WTC11 (cell line): ENCODE measurements at regions not wholly inside any gene's neighbourhood (a gene's known extent, or its start where the extent isn't known, plus 50 kb on each side); places are given as distances from the start of the nearest gene placed in this dataset.

Experiments
- ATAC-seq: fragments of 200-7000 bp; cut with Tn5 transposase; 2 replicates; pipeline ENCODE4 v1.10.0; 2021; ENCODE audit warnings: mild to moderate bottlenecking, moderate library complexity
- CTCF ChIA-PET: fragments of 300-600 bp; sonication (Branson Sonifier 250); formaldehyde crosslinking; loops from one replicate; lab custom pipeline; 2021; ENCODE audit warnings: antibody characterized with exemption; lab: Charles Lee
- POLR2A ChIA-PET: fragments of 350-600 bp; sonication (Branson Sonifier 250); formaldehyde crosslinking; loops from one replicate; lab custom pipeline; 2021; ENCODE audit warnings: antibody characterized with exemption; lab: Charles Lee
- DNase-seq: peaks from one replicate; pipeline ENCODE4 v3.0.0; 2021; ENCODE audit warnings: low spot score
- H3K27ac Mint-ChIP-seq: 2 replicates; pipeline ENCODE4 v1.8.0; 2021; ENCODE audit warnings: mixed read lengths
- H3K27me3 Mint-ChIP-seq: 2 replicates; pipeline ENCODE4 v1.8.0; 2021; ENCODE audit warnings: low read depth, mild to moderate bottlenecking, moderate library complexity, mixed read lengths
- H3K36me3 Mint-ChIP-seq: 2 replicates; pipeline ENCODE4 v1.8.0; 2021; ENCODE audit warnings: mixed read lengths
- H3K4me1 Mint-ChIP-seq: 2 replicates; pipeline ENCODE4 v1.8.0; 2022; ENCODE audit warnings: mixed read lengths
- H3K4me3 Mint-ChIP-seq: 2 replicates; pipeline ENCODE4 v1.8.0; 2021; ENCODE audit warnings: mild to moderate bottlenecking, moderate library complexity, mixed read lengths
- H3K9me3 Mint-ChIP-seq: 2 replicates; pipeline ENCODE4 v1.8.0; 2021; ENCODE audit warnings: mixed read lengths
- AR ChIP-seq: fragments of 250-450 bp; sonication (Bioruptor Pico); IDR thresholded peaks from 2 replicates; pipeline ENCODE4 v1.9.0; 2021; ENCODE audit warnings: mild to moderate bottlenecking
- ATF1 ChIP-seq: sonication (generic); formaldehyde crosslinking; IDR thresholded peaks from 2 replicates; pipeline ENCODE4 v1.8.1; 2023; ENCODE audit warnings: mild to moderate bottlenecking, moderate library complexity, missing genetic modification reagents
- CREM ChIP-seq: sonication (generic); formaldehyde crosslinking; IDR thresholded peaks from 2 replicates; pipeline ENCODE4 v1.8.1; 2022; ENCODE audit warnings: mild to moderate bottlenecking, missing genetic modification reagents, moderate library complexity
- ELF4 ChIP-seq: sonication (generic); formaldehyde crosslinking; IDR thresholded peaks from 2 replicates; pipeline ENCODE4 v1.8.1; 2022; ENCODE audit warnings: low read depth, mild to moderate bottlenecking, moderate library complexity, missing genetic modification reagents
- FOXJ3 ChIP-seq: sonication (generic); formaldehyde crosslinking; IDR thresholded peaks from 2 replicates; pipeline ENCODE4 v1.9.0; 2021; ENCODE audit warnings: missing genetic modification reagents, mild to moderate bottlenecking, borderline replicate concordance
- FOXP1 ChIP-seq: sonication (generic); formaldehyde crosslinking; IDR thresholded peaks from 2 replicates; pipeline ENCODE4 v1.8.0; 2022; ENCODE audit warnings: missing genetic modification reagents, mild to moderate bottlenecking, moderate library complexity, borderline replicate concordance
- MAX ChIP-seq: sonication (generic); formaldehyde crosslinking; IDR thresholded peaks from 2 replicates; pipeline ENCODE4 v1.8.0; 2022; ENCODE audit warnings: mild to moderate bottlenecking, missing genetic modification reagents
- MXD4 ChIP-seq: fragments of 250-450 bp; sonication (Bioruptor Pico); IDR thresholded peaks from 2 replicates; pipeline ENCODE4 v1.8.0; 2021; ENCODE audit warnings: mild to moderate bottlenecking, moderate library complexity, borderline replicate concordance
- NFE2L1 ChIP-seq: sonication (generic); formaldehyde crosslinking; IDR thresholded peaks from 2 replicates; pipeline ENCODE4 v1.8.1; 2023; ENCODE audit warnings: missing genetic modification reagents
- PRRX2 ChIP-seq: fragments of 250-450 bp; sonication (Bioruptor Pico); IDR thresholded peaks from 2 replicates; pipeline ENCODE4 v1.8.0; 2021; ENCODE audit warnings: mild to moderate bottlenecking
- RELA ChIP-seq: sonication (generic); formaldehyde crosslinking; IDR thresholded peaks from 2 replicates; pipeline ENCODE4 v1.8.1; 2022; ENCODE audit warnings: missing genetic modification reagents, mild to moderate bottlenecking, borderline replicate concordance
- RORB ChIP-seq: fragments of 250-450 bp; sonication (Bioruptor Pico); IDR thresholded peaks from 2 replicates; pipeline ENCODE4 v1.9.0; 2021; ENCODE audit warnings: mild to moderate bottlenecking
- TCF7 ChIP-seq: sonication (generic); formaldehyde crosslinking; IDR thresholded peaks from 2 replicates; pipeline ENCODE4 v1.8.0; 2022; ENCODE audit warnings: mild to moderate bottlenecking, low read depth, missing genetic modification reagents, moderate library complexity
- ZNF138 ChIP-seq: sonication (generic); formaldehyde crosslinking; conservative IDR thresholded peaks from 2 replicates; pipeline ENCODE4 v1.8.1; 2022; ENCODE audit warnings: mild to moderate bottlenecking, moderate library complexity, missing genetic modification reagents
- ZNF219 ChIP-seq: sonication (generic); formaldehyde crosslinking; IDR thresholded peaks from 2 replicates; pipeline ENCODE4 v1.8.0; 2023; ENCODE audit warnings: missing genetic modification reagents, mild to moderate bottlenecking, borderline replicate concordance
- ZNF232 ChIP-seq: sonication (generic); formaldehyde crosslinking; IDR thresholded peaks from 2 replicates; pipeline ENCODE4 v1.8.0; 2022; ENCODE audit warnings: mild to moderate bottlenecking, missing genetic modification reagents
- ZNF396 ChIP-seq: fragments of 250-450 bp; sonication (Bioruptor Pico); IDR thresholded peaks from 2 replicates; pipeline ENCODE4 v1.8.0; 2021; ENCODE audit warnings: mild to moderate bottlenecking, moderate library complexity, borderline replicate concordance
- ZNF416 ChIP-seq: fragments of 250-450 bp; sonication (Bioruptor Pico); IDR thresholded peaks from 2 replicates; pipeline ENCODE4 v1.9.0; 2021; ENCODE audit warnings: mild to moderate bottlenecking, inconsistent platforms
- ZNF423 ChIP-seq: fragments of 250-450 bp; sonication (Bioruptor Pico); IDR thresholded peaks from 2 replicates; pipeline ENCODE4 v2.1.2; 2022; ENCODE audit warnings: mild to moderate bottlenecking, moderate library complexity
- ZNF512 ChIP-seq: sonication (generic); formaldehyde crosslinking; IDR thresholded peaks from 2 replicates; pipeline ENCODE4 v1.8.1; 2022; ENCODE audit warnings: missing genetic modification reagents, borderline replicate concordance
- ZNF671 ChIP-seq: fragments of 250-450 bp; sonication (Bioruptor Pico); IDR thresholded peaks from 2 replicates; pipeline ENCODE4 v1.8.0; 2021; ENCODE audit warnings: mild to moderate bottlenecking
- TF ChIP-seq, protein P1 (sequence below): sonication (generic); formaldehyde crosslinking; IDR thresholded peaks from 2 replicates; pipeline ENCODE4 v1.8.0; 2022; ENCODE audit warnings: mild to moderate bottlenecking, missing genetic modification reagents
- TF ChIP-seq, protein P2 (sequence below): sonication (generic); formaldehyde crosslinking; IDR thresholded peaks from 2 replicates; pipeline ENCODE4 v1.8.1; 2022; ENCODE audit warnings: low read depth, mild to moderate bottlenecking, moderate library complexity, missing genetic modification reagents, borderline replicate concordance

GRCh38 chr12:28865776-28866175 is 283.3 kb upstream of the FAR2 start (continued):
- TF ChIP-seq AR: no peak
- no peak for TF ChIP-seq ELF4 (CRISPR knock-in tag)

- POLR2A ChIA-PET: no interaction called here
- TF ChIP-seq TCF7 (CRISPR knock-in tag) (no peak), NFE2L1 (no peak), FOXP1 (CRISPR knock-in tag) (no peak), ZNF671 (CRISPR knock-in tag) (no peak), ZNF138 (CRISPR knock-in tag) (no peak), ZNF423 (CRISPR knock-in tag) (no peak), RORB (no peak)
- TF ChIP-seq, all 79 proteins: peak for 0
- DNase-seq (no peak), ATAC-seq (no peak)
- H3K27me3 Mint-ChIP-seq: peaks cover 20% of the 10 kb centered on the region
- CTCF ChIA-PET: no interaction called here
- no peak overlapping the region for H3K27ac Mint-ChIP-seq
- no peaks in the 10 kb centered on the region for H3K9me3 Mint-ChIP-seq
- H3K4me3 Mint-ChIP-seq: no peak overlapping the region
- H3K4me1 Mint-ChIP-seq: peaks cover 35% of the 10 kb centered on the region
- no peaks in the 10 kb centered on the region for H3K36me3 Mint-ChIP-seq
Observed at GRCh38 chr12:28866296-28866695, 282.8 kb upstream of the FAR2 start.

- Mint-ChIP-seq H3K36me3 (no peaks in the 10 kb centered on the region), H3K4me1 (peaks cover 35% of the 10 kb centered on the region), H3K9me3 (no peaks in the 10 kb centered on the region), H3K27me3 (peaks cover 20% of the 10 kb centered on the region), H3K4me3 (no peak overlapping the region), H3K27ac (no peak overlapping the region)
- ChIA-PET POLR2A (no interaction called here), CTCF (interaction anchor here (0.7 kb wide), 1 partner anchor 711 kb away, joined by 3 read pairs; no protein-coding TSS in a partner anchor)
- DNase-seq (no peak), ATAC-seq (no peak)
- TF ChIP-seq PRRX2 (CRISPR knock-in tag) (no peak), ZNF232 (CRISPR knock-in tag) (no peak), ZNF423 (CRISPR knock-in tag) (no peak), ZNF512 (CRISPR knock-in tag) (no peak), ZNF138 (CRISPR knock-in tag) (no peak), FOXJ3 (CRISPR knock-in tag) (no peak), RELA (CRISPR knock-in tag) (no peak), CREM (CRISPR knock-in tag) (no peak)
Observed at GRCh38 chr12:28866715-28867503, 282.2 kb upstream of the FAR2 start.

DNA sequence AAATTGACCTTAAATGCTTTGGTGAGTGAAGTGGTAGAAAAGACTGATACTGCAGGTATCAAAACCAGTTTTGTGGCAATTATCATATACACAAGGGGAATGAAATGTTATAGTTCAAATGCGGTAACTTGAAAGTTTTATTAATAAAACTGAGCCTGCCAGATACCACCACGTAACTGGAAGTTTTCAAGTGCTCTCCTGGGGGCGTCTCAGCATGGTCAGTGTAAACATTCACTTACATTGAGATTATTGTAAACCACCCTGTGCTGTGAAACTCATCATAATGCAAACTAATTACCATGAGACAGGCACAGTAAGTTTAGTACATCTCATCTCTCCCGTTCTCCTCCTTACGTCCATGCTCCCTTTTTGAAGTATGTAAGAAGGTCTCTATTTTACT is 280.7 kb upstream of the FAR2 start:
- Mint-ChIP-seq H3K27ac (no peak overlapping the region), H3K4me1 (peaks cover 38% of the 10 kb centered on the region), H3K36me3 (no peaks in the 10 kb centered on the region), H3K27me3 (peaks cover 20% of the 10 kb centered on the region), H3K9me3 (no peaks in the 10 kb centered on the region), H3K4me3 (no peak overlapping the region)
- no peak for ATAC-seq
- POLR2A ChIA-PET: no interaction called here
- DNase-seq: no peak
- CTCF ChIA-PET: no interaction called here
- TF ChIP-seq FOXP1 (CRISPR knock-in tag) (no peak), TCF7 (CRISPR knock-in tag) (no peak), ZNF671 (CRISPR knock-in tag) (no peak), ZNF219 (CRISPR knock-in tag) (no peak), MXD4 (CRISPR knock-in tag) (no peak), MAX (CRISPR knock-in tag) (no peak), ZNF416 (CRISPR knock-in tag) (no peak), ZNF396 (CRISPR knock-in tag) (no peak), ATF1 (CRISPR knock-in tag) (no peak)
- TF ChIP-seq, protein P1, sequence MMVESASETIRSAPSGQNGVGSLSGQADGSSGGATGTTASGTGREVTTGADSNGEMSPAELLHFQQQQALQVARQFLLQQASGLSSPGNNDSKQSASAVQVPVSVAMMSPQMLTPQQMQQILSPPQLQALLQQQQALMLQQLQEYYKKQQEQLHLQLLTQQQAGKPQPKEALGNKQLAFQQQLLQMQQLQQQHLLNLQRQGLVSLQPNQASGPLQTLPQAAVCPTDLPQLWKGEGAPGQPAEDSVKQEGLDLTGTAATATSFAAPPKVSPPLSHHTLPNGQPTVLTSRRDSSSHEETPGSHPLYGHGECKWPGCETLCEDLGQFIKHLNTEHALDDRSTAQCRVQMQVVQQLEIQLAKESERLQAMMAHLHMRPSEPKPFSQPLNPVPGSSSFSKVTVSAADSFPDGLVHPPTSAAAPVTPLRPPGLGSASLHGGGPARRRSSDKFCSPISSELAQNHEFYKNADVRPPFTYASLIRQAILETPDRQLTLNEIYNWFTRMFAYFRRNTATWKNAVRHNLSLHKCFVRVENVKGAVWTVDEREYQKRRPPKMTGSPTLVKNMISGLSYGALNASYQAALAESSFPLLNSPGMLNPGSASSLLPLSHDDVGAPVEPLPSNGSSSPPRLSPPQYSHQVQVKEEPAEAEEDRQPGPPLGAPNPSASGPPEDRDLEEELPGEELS (CRISPR knock-in tag): no peak
- TF ChIP-seq, protein P2, sequence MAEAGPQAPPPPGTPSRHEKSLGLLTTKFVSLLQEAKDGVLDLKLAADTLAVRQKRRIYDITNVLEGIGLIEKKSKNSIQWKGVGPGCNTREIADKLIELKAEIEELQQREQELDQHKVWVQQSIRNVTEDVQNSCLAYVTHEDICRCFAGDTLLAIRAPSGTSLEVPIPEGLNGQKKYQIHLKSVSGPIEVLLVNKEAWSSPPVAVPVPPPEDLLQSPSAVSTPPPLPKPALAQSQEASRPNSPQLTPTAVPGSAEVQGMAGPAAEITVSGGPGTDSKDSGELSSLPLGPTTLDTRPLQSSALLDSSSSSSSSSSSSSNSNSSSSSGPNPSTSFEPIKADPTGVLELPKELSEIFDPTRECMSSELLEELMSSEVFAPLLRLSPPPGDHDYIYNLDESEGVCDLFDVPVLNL (CRISPR knock-in tag): no peak
